Stimulated activated CD8-positive, alpha-beta memory T cell treated with anti-CD3 and anti-CD28 coated beads, Interleukin-15, amount 100 ng/mL, for 4 hours (primary cell): ENCODE measurements at regions not wholly inside any gene's neighbourhood (a gene's known extent, or its start where the extent isn't known, plus 50 kb on each side); places are given as distances from the start of the nearest gene placed in this dataset.
"Not testable (repeated sequence)": the region's sequence is repeated elsewhere in the genome, so short reads cannot be mapped to it uniquely, and the experiment has no call there.

Experiments used
- DNase-seq, 2 donors: peaks; one replicate each; pipeline ENCODE4 v3.0.0-alpha.2; 2020; ENCODE audit warnings: low read depth in 2 of 2

DNA sequence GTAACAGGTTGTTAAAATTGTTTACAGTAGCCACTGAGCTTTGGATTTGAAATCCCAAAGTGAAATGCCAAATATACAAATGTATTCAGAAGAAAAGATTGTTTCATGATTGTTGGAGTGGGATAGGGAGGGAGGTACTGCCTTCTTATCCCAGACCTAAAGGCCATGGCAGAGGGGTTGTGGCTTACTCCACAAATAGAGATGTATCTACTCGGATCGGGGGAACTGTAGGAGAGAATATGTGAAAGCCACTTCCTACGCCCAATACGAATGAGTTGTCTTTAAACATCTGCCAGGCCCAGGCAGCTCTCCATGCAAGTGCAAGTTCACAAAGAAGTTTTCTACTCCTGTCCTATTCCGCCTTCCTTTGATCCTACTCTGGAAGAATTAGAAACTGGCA, 150.2 kb upstream of the PRSS12 start:
- not testable (repeated sequence) for DNase-seq

DNA sequence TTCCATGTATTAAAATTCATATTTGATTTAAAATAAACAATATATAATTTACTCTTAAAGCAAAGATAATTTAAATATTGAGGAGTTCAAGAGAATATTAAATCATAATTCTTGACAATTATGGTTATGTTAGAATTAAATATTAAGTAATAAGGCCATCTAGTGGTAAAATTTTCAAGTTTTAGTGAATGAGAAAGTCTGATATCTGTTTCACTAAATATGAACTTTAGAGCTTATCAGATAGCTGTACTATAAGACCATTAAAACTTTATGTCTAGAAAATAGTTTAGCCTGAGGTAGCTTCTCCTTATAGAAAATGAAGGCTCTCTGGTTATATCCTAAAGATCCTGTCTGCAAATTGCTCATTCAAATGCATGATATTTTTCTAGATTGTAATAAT, 152.1 kb upstream of the PRSS12 start:
- not testable (repeated sequence) for DNase-seq

DNA sequence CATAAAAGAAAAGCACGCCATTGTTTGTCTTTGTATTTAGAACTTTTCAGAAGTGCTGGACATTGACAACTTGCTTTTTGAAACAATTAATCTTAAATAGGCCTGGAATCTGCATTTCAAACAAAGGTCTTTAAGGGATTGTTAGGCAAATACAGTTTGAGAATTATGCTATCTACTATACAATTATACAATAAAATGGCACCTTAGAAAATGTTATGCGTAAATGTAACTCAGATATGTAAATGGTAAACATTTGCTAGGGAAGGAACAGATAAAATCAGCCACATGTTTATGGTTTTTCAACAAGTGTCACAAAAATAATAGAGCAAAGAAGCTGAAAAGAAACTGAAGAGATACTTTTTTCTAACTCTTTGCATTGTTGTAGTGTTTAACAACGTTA, 152.7 kb upstream of the PRSS12 start:
- DNase-seq: not testable (repeated sequence)

DNA sequence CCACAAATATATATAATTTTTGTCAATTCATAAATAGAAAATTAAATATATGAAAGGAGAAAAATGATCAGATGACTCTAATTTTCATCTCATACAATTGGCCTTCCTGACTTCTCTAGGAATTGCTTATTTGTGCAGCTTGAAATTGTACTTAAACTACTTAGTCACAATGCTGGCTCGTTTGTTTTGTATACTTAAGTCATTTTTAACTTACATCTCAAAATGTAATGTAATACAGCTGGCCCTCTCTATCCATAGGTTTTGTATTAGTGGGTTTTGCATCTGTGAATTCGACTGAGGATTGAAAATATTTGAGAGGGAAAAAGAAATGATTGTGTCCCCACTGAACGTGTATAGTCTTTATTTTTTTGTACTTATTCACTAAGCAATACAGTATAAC, 160.1 kb upstream of the PRSS12 start:
- DNase-seq: not testable (repeated sequence)

DNA sequence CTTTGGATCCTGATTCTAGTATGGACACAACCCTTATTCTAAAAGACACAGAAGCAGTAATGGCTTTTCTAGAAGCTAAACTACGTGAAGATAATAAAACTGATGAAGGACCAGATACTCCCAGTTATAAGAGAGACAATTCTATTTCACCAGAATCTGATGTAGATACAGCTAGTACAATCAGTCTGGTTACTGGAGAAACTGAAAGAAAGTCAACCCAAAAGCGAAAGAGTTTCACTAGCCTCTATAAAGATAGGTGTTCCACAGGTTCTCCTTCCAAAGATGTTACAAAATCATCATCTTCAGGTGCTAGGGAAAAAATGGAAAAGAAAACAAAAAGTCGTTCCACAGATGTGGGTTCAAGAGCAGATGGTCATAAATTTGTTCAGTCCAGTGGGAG, 161.5 kb upstream of the PRSS12 start:
- not testable (repeated sequence) for DNase-seq

DNA sequence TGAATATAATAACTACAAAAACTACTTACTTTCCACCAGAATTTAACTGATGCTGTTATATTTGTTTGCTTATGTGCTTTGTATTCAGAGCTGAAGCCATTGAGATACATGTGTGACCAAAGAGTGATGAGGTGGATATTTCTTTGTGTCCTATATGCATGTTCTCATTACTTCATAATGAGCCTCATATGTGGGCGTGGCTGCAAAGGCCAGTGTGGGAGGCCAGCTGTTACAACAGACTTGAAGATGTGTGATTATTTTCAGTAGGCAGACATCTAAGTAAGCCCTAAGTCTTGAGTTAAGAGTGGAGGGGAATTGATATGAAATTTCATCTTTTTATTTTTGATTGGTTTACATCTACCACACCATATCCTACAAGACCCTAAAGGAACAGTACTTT, 163.3 kb upstream of the PRSS12 start:
- DNase-seq: not testable (repeated sequence)

DNA sequence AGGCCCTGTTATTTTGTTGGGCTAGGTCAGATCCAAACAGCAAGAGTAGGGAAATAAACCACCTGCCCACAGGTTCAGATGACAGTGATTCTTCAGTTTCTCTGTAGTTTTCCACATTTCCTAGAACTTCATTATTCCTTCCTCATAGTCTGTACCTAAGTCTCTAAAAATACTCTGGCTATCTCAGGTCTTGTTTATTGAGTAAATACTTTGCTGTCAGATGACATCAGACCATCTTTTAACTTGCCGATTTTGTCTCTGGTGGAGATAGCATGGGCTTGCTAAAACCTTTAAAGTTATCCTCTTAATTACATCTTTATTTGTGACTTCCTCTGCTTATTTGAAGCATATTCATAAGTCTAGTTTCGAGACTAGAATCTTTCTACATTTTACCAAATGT, 155.1 kb upstream of the METTL14 start:
- DNase-seq: not testable (repeated sequence)

DNA sequence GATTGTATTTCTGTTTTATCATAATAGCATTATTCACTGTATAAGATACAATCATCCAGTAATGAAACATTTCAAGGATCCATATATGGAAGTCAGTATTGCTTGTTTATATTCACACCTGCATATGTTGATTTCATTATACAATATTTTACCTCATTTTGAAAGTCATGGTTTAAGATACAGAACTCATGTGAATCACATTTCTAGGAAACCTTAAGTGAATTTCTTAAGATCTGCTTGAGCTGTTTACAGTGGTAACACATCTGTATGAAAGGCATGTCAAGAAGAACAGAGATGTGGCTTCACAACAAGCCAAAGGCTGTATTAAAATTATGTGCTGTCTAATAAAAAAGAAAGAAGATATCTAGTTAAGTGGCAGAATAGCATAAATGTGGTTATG, 153.2 kb upstream of the METTL14 start:
- DNase-seq: not testable (repeated sequence)

DNA sequence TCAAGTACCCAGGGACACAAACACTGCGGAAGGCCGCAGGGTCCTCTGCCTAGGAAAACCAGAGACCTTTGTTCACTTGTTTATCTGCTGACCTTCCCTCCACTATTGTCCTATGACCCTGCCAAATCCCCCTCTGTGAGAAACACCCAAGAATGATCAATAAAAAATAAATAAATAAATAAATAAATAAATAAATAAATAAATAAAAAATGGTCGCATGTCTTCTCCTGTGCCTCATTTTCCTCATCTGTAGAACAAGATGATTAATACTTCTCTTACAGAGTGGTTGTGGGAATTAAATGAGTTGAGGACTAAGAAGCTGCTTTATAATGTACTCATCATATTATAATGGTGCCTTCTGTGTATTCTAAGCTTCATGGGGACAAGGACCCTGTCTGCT, 149.4 kb upstream of the METTL14 start:
- not testable (repeated sequence) for DNase-seq

DNA sequence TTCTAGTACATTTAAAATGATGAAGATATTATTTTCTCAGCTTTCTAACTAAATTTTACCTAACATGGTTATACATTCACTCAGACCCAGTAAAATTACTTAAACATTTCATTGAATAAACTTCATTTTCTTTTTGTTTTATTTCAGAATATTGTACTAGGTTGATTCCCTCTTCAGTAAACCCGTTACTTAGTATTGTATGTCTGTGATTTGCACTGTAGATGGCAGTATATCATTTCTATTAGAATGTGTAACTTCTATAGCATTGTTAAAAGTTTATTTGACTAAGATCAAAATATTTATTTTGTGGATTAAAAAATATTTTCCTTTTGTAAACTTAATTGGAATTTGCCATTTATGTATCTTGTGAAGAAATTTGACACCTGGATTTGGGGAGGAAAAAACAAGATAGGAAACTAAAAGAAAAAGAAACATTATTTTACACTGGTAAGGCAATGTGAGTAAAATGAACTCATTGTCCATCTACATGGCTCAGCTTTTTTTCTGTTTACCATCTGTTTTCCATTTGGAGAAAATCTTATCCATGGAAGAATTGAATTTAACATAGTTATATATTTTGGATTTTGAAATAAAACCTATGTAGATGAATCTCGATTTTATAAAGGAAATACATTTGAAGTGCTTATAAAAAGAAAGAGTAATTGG, 145.6 kb upstream of the METTL14 start:
- not testable (repeated sequence) for DNase-seq

DNA sequence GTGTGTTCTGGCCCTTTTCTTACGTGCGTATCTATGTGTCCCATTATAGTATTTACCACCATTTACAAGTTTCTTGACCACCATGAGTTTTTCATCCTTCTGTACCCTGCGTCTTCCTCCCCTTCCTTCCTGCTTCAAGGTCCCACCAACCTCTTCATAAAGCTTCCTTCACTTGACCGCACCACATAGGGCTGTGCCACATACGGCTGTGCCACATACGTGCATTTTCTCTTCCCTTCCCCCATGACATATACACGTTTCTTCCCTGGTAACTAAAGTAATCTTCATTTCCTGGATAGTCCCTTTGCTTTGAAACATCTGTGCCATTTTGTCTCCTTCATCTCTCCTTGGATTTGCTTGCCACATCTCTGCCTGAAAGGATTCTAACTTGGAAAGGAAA, 128.6 kb upstream of the METTL14 start:
- not testable (repeated sequence) for DNase-seq

DNA sequence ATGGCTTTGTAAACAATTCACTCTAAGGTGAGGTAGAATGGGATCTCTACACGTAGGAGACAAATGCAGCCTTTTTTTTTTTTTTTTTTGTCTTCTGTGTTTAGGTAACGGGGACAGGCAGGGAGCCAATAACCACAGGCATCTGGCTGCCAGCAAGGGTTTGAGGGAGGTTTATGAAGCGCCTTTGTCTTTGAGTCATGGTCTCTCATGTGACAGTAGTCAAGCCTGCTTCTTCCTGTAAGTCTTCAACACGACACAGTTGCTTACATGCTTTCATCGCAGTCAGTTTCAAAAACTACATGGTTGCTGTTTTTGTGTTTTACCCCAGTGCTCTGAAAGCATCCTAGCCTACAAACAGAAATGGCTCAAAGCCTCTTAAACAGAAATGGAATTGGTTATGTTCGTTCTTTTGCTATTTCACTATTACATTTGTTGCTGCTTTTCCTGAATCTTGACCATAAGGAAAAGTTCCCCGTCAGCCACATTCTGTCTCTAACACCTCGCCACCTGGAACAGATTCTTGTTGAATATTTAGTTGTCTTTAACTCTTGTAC, 127.8 kb upstream of the METTL14 start:
- no peak for DNase-seq

DNA sequence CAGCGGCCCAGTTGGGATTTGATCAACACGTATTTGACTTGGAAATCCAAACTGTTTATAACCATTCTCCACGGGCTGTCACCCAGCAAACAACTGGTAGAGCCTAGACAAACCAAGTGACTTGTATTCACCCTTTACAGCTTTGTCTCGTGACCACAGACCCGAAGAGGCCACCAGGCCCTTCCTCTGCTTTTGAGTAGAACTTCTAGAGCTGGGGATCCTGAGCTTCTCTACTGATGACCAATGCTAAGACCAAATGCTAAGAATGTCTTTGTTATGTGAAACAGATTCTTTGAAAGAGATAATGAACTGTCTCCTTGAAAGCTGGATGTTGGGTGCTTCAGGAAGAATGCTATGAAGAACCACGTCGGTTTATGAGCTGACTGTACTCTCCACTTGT, 127.0 kb upstream of the METTL14 start:
- DNase-seq: not testable (repeated sequence)

DNA sequence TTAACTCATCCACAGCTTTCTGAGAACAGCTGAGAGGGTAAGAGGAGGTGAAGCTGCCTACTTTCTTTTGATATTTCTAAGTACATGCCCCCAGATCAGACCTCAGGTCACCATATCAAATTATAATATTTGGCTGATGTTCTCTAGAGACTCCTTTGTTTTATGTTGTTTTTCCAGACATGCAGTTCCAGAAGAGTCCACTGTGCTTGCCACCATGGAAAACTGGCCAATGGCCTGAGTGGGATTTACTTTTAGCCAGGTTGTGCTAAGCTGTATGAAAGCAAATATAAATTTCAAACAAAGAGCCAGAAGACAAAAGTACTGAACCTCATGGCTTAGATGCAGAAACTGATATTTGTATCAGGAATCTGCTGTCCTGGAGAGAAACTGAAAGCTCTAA, 123.6 kb upstream of the METTL14 start:
- DNase-seq: not testable (repeated sequence)

DNA sequence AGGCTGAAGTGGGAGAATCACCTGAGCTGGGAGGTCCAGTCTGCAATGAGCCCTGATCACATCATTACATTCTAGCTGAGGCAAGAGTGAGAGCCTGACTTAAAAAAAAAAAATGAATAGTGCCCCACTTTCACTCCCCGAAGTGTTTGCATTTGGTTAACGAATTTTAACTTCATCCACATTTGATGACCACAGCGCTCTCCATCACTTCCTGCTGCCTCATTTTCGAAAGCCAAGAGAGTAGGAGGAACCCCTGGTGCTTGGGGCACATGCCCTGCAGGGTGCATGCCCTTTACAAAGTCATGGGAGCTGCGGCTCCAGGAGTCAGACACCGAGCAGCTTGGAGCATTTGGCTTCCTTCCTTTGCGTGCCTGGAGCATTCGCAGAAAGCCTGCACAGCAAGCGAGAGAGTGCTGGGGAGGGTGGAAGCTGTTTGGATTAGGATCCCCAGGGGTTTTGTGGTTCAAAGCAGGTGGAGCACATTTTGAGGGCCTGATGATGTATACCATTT, 119.1 kb upstream of the METTL14 start:
- not testable (repeated sequence) for DNase-seq

DNA sequence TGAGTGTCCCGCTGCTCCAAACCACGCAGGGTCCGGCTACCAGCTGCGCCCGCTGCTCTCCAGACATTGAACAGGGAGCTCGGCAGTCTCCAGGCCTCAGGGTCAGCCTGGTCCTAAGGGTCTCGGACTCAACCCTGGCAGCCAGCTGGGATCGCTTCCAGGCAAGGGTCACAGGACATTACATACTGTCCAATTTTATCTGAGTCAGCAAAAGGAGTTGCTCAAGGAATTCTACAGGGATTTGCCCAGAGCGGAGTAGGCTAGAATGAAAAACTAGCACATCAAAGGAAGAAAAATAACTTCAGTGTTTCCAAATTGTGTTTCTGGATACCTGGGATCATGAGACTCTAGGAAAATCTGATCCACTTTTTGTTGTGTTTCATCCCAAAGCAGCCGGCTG, 112.2 kb upstream of the METTL14 start:
- DNase-seq: not testable (repeated sequence)

DNA sequence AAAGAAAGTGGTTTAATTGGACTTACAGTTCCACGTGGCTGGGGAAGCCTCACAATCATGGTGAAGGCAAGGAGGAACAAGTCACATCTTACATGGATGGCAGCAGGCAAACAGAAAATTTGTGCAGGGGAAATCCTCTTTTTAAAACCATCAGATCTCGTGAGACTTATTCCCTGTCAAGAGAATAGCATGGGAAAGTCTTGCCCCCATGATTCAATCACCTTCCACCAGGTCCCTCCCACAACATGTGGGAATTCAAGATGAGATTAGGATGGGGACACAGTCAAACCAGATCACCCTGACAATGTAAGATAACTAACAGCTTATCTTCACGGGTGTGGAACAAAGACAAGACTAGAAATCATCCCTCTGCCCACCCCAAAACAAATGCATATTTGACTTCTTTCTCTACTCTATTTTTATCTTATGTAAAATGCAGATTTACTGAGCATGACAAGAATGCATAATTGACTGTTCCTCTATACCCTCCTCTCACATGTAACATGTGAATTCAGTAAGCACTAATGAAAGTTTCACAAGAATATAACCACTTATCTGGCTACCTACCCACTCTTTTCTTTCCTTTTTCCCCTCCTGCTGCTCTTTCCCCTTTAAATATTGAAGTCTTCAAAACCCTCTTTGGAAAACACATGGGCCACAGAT, 110.8 kb upstream of the METTL14 start:
- not testable (repeated sequence) for DNase-seq

DNA sequence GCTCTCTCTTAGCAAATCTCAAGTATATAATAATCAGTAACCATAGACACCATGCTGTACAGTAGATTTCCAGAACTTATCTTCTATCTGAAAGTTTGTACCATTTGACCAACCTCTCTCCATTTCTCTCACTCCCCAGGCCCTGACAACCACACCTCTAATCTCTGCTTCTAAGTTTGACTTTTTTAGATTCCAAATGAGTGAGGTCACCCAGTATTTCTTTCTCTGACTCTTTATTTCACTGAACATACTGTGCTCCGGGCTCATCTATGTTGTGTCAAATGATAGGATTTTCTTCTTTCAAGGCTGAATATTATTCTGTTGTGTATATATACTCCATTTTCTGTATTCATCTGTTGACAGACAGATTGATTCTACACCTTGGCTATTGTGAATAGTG, 110.1 kb upstream of the METTL14 start:
- DNase-seq: not testable (repeated sequence)

DNA sequence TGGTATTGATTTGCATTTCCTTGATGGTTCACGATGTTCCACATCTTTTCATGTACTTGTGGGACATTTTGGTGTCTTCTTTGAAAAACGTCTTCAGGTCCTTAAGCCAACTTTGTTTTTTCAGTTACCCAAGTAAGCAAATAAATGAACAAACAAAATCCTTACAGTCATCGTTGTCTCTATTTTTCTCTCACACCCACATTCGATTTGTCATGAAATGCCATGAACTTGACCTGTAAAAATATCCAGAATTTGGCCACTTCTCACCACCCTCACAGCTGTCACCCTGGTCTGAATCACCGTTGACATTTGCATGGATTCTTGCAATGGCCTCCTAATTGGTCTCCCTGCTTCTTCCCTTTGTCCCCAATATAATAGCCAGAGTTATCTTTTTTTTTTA, 109.5 kb upstream of the METTL14 start:
- DNase-seq: not testable (repeated sequence)

DNA sequence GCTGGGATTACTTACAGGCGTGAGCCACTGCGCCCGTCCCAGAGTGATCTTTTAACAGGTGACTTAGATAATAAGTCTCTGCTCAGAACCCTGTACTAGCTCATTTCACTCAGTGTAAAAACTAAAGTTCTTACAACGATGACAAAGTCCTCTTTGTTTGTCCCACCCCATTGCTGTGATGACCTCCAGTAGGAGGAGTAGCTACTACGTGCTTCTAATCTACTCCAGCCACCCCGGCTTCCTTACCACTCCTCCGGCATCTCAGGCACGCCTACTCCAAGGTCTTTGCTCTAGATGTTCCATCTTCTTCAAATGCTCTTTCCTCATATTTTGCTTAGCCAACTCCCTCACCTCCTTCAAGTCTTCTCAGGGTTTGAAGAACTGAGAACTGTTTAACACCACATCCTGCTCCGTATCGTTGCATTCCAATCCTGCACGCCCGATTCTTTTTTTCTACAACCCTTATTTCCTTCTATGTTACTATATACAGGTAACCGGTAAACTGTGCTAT, 108.4 kb upstream of the METTL14 start:
- DNase-seq: not testable (repeated sequence)

DNA sequence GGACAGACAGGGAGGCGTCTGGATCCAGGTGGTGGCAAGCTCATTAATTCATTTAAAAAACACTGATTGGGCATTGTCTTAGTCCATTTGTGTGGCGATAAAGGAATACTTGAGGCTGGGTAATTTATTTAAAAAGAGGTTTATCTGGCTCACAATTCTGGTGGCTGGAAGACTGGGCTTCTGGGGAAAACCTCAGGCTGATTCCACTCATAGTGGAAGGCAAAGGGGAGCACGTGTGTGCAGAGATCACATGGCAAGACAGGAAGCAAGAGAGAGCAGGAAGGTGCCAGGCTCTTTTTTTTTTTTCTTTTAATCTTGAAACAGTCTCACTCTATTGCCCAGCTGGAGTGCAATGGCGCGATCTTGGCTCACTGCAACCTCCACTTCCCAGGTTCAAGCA, 100.2 kb upstream of the METTL14 start:
- DNase-seq: no peak

DNA sequence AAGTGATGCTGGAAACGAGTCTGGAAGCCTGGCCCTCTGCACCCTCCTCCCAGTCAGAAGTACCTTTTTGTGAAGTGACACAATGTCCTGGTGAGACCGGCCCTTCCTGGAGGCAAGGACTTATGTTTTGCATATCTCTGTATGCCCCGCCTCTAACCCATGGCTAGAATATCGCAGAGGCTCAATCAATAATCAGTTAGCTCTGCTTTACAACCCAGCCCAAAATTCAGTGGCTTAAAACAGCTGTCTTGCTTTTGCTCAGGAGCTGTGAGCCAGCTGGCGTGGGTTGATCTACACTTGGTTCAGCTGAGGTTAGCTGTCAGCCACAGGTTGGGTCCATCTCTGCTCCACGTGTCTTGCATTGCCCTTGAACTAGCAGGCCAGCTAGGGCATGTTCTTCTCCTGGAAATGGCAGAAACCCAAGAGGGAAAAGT, 98.8 kb upstream of the METTL14 start:
- no peak for DNase-seq
